CD4-positive, alpha-beta T cell (primary cell): ENCODE measurements at regions not wholly inside any gene's neighbourhood (a gene's known extent, or its start where the extent isn't known, plus 50 kb on each side); places are given as distances from the start of the nearest gene placed in this dataset.
"Not testable (repeated sequence)": the region's sequence is repeated elsewhere in the genome, so short reads cannot be mapped to it uniquely, and the experiment has no call there.

ENCODE experiments used
- ATAC-seq: fragments of 200-7000 bp; cut with Tn5 transposase; one replicate; pipeline ENCODE4 v1.10.0; 2022; ENCODE audit warnings: mild to moderate bottlenecking; ENCODE audit not compliant: poor library complexity
- CTCF ChIA-PET: fragments of 350-600 bp; sonication (Branson Sonifier 250); formaldehyde crosslinking; loops from one replicate; lab custom pipeline; 2021; ENCODE audit warnings: antibody characterized with exemption, inconsistent platforms; lab: Charles Lee
- POLR2A ChIA-PET: fragments of 350-600 bp; sonication (Branson Sonifier 250); formaldehyde crosslinking; loops from one replicate; lab custom pipeline; 2021; ENCODE audit warnings: antibody characterized with exemption, inconsistent platforms; lab: Charles Lee
- DNase-seq, 14 experiments: peaks; one replicate each; pipeline ENCODE4 v3.0.0-alpha.2; 2013 to 2020; ENCODE audit warnings: mixed read lengths in 2 of 14
- H3K27ac ChIP-seq, 2 donors: one replicate each; pipeline versions ENCODE4 v1.5.1 to v1.7.0; 2013; ENCODE audit warnings: low read length in 2 of 2, low read depth in 1 of 2, mild to moderate bottlenecking in 1 of 2
- H3K27me3 ChIP-seq, 2 experiments: 1 replicate in 1 of 2; 2 replicates in 1 of 2; pipeline versions ENCODE4 v1.6.1 to v1.7.0; 2013; ENCODE audit warnings: low read length in 2 of 2, control low read depth in 1 of 2, mild to moderate bottlenecking in 1 of 2, moderate library complexity in 1 of 2; ENCODE audit not compliant: insufficient read depth in 2 of 2, control insufficient read depth in 1 of 2
- H3K36me3 ChIP-seq: one replicate; pipeline ENCODE4 v1.6.1; 2013; ENCODE audit warnings: low read length, control low read depth; ENCODE audit not compliant: insufficient read depth
- H3K4me1 ChIP-seq: one replicate; pipeline ENCODE4 v1.6.1; 2013; ENCODE audit warnings: low read length, control low read depth; ENCODE audit not compliant: insufficient read depth
- H3K4me3 ChIP-seq: one replicate; pipeline ENCODE4 v1.5.1; 2013; ENCODE audit warnings: mild to moderate bottlenecking, low read length, moderate library complexity
- H3K9me3 ChIP-seq, 2 experiments: 1 replicate in 1 of 2; 2 replicates in 1 of 2; pipeline versions ENCODE4 v1.6.1 to v1.7.0; 2013; ENCODE audit warnings: low read length in 2 of 2, mild to moderate bottlenecking in 2 of 2, control low read depth in 1 of 2, moderate library complexity in 1 of 2; ENCODE audit not compliant: control insufficient read depth in 1 of 2, insufficient read depth in 1 of 2
- H3K27ac Mint-ChIP-seq: one replicate; pipeline ENCODE4 v1.8.0; 2020; ENCODE audit warnings: mixed read lengths
- H3K27me3 Mint-ChIP-seq: one replicate; pipeline ENCODE4 v1.8.0; 2021; ENCODE audit warnings: mixed read lengths
- H3K36me3 Mint-ChIP-seq: one replicate; pipeline ENCODE4 v1.8.0; 2021; ENCODE audit warnings: low read depth, mixed read lengths
- H3K4me1 Mint-ChIP-seq: one replicate; pipeline ENCODE4 v1.8.0; 2021; ENCODE audit warnings: low read depth, mixed read lengths
- H3K4me3 Mint-ChIP-seq: one replicate; pipeline ENCODE4 v1.8.0; 2020; ENCODE audit warnings: mild to moderate bottlenecking, mixed read lengths
- H3K9me3 Mint-ChIP-seq: one replicate; pipeline ENCODE4 v1.8.0; 2020; ENCODE audit warnings: mixed read lengths
- intact Hi-C, 2 experiments: fragments of 100-400 bp; cut with DNase I in 1 of 2; cut with micrococcal nuclease in 1 of 2; formaldehyde crosslinking; loops; one replicate each; pipeline versions ENCODE4 v1.15.1 to v1.9.0; 2023 to 2025; cut with DNase I, micrococcal nuclease
- TF ChIP-seq, protein P1 (sequence below): fragments of 200-600 bp; IDR thresholded peaks from one replicate; pipeline ENCODE4 v1.8.0; 2022; ENCODE audit warnings: antibody characterized with exemption, mild to moderate bottlenecking

DNA sequence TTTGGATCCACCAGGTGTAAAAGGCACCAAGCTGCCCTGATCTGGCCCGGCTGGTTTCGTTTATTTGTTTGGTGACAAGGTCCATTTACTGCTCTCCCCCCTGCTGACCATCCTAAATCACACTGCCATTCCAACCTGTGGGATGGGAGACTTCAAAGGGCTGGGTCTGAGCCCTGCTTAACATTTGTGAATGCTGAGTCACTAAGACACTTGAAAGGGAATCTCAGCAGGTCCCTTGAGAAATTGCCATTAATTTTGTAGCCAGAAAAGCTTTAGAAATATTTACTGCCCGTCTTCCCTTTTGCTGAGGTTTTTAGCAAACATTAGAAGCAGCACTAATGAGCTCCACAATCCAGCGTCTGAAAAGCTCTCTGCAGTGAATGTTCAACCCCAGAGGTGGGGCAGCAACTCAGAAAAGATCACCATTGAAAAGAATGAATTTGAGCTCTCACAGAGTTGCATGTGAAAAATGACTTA is 133.8 kb downstream of the ARL4C start:
- CTCF ChIA-PET = no interaction called here
- no peak overlapping the region for H3K27ac ChIP-seq
- Mint-ChIP-seq H3K27ac (no peak overlapping the region), H3K4me1 (peaks cover 56% of the 10 kb centered on the region), H3K9me3 (peaks cover 3% of the 10 kb centered on the region), H3K27me3 (no peaks in the 10 kb centered on the region), H3K4me3 (no peak overlapping the region), H3K36me3 (no peaks in the 10 kb centered on the region)
- H3K4me3 ChIP-seq = no peak overlapping the region
- no peaks in the 10 kb centered on the region for H3K9me3 ChIP-seq
- H3K4me1 ChIP-seq = peaks cover 15% of the 10 kb centered on the region
- POLR2A ChIA-PET = interaction anchor here (1.0 kb wide), 1 partner anchor 70 kb away, joined by 3 read pairs; no protein-coding TSS in a partner anchor
- TF ChIP-seq, protein P1, sequence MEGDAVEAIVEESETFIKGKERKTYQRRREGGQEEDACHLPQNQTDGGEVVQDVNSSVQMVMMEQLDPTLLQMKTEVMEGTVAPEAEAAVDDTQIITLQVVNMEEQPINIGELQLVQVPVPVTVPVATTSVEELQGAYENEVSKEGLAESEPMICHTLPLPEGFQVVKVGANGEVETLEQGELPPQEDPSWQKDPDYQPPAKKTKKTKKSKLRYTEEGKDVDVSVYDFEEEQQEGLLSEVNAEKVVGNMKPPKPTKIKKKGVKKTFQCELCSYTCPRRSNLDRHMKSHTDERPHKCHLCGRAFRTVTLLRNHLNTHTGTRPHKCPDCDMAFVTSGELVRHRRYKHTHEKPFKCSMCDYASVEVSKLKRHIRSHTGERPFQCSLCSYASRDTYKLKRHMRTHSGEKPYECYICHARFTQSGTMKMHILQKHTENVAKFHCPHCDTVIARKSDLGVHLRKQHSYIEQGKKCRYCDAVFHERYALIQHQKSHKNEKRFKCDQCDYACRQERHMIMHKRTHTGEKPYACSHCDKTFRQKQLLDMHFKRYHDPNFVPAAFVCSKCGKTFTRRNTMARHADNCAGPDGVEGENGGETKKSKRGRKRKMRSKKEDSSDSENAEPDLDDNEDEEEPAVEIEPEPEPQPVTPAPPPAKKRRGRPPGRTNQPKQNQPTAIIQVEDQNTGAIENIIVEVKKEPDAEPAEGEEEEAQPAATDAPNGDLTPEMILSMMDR = no peak
- no peaks in the 10 kb centered on the region for H3K36me3 ChIP-seq
- H3K27me3 ChIP-seq = no peaks in the 10 kb centered on the region
- ATAC-seq (no peak), DNase-seq (no peak)
- intact Hi-C loops = no loop called here

DNA sequence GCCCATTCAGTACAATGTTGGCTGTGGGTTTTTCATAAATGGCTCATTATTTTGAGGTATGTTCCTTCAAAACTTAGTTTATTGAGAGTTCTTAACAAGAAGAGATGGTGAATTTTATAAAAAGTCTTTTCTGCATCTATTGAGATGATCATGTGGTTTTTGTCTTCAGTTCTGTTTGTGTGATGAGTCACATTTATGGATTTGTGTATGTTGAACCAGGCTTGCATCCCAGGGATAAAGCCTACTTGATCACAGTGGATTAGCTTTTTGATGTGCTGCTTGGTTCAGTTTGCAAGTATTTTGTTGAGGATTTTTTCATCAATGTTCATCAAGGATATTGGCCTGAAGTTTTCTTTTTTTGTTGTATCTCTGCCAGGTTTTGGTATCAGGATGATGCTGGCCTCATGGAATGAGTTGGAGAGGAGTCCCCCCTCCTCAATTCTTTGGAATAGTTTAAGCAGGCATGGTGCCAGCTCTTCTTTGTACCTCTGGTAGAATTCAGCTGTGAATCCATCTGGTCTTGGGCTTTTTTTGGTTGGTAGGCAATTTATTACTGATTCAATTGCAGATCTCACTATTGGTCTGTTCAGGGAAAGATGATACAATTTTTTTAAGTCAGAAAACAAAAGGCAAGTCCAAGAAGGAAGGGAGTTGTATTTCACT is 136.4 kb downstream of the ARL4C start:
- H3K27ac Mint-ChIP-seq, H3K27ac ChIP-seq, H3K27me3 ChIP-seq, H3K36me3 Mint-ChIP-seq, intact Hi-C loops, H3K36me3 ChIP-seq, CTCF ChIA-PET, DNase-seq, H3K4me1 ChIP-seq, H3K27me3 Mint-ChIP-seq, H3K4me3 Mint-ChIP-seq, H3K4me3 ChIP-seq, H3K9me3 ChIP-seq, ATAC-seq, H3K9me3 Mint-ChIP-seq: not testable (repeated sequence)
- POLR2A ChIA-PET = interaction anchor here (1.2 to 1.3 kb wide), 2 partner anchors 25 to 26 kb away, joined by 3 to 4 read pairs; no protein-coding TSS in a partner anchor
- H3K4me1 Mint-ChIP-seq = peaks cover 52% of the 10 kb centered on the region

DNA sequence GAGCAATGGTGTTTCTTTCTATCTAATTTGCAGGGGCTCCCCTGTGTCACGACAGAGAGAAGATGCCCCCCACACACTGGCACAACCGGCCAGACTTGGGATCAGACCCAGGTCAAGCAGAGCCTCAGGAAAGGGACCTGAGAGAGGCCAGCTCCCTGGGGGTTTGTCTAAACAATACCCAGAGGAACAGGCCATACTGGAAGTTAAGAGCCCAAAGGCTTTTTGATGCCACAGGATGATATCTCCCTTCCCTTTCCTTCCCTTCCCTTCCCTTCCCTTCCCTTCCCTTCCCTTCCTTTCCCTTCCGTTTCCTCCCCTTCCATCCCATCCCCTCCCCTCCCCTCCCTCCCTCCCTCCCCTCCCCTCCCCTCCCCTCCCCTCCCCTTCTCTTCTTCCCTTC is 139.2 kb downstream of the ARL4C start:
- H3K27ac Mint-ChIP-seq = no peak overlapping the region
- peaks cover 0 to 5% of the 10 kb centered on the region in 2 experiments for H3K9me3 ChIP-seq
- H3K4me1 ChIP-seq = peaks cover 15% of the 10 kb centered on the region
- H3K36me3 Mint-ChIP-seq = no peaks in the 10 kb centered on the region
- no peak overlapping the region for H3K27ac ChIP-seq
- H3K36me3 ChIP-seq = no peaks in the 10 kb centered on the region
- H3K4me1 Mint-ChIP-seq = peaks cover 50% of the 10 kb centered on the region
- no peak for ATAC-seq
- TF ChIP-seq, protein P1 = no peak
- no peak overlapping the region for H3K4me3 ChIP-seq
- CTCF ChIA-PET = no interaction called here
- H3K4me3 Mint-ChIP-seq = no peak overlapping the region
- no peak for DNase-seq
- no peaks in the 10 kb centered on the region for H3K27me3 Mint-ChIP-seq
- H3K27me3 ChIP-seq = no peaks in the 10 kb centered on the region
- POLR2A ChIA-PET = no interaction called here
- peaks cover 6% of the 10 kb centered on the region for H3K9me3 Mint-ChIP-seq
- intact Hi-C loops = no loop called here
